ENCODE measurements at regions not wholly inside any gene's neighbourhood (a gene's known extent, or its start where the extent isn't known, plus 50 kb on each side); places are given as distances from the start of the nearest gene placed in this dataset.

DNA sequence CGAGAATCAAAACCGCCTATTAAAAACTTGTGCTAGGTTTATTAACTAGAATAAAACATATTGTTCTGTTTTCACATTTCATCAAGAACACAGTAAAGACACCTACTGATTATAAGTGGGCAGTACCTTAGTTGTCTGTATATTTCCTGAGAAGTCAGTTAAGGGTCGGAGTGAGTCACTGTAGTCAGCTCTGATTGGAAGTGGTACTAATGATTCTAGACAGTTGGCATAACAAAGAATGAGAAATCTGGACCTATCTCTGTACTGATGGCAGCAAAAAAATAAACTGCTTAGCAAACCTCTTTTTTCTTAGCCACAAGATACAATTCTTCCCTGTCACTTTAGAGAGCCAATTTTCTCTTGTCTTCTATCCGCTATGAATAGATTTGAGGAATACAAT, 387.3 kb upstream of the ADGRB3 start:
- no peak overlapping the region for H3K56ac ChIP-seq (replicated peaks; ENCODE audit: insufficient read length, low read depth, low read length)
- H4K91ac ChIP-seq (replicated peaks; ENCODE audit: insufficient read length, low read length), result no peak overlapping the region
- no peaks in the 10 kb centered on the region for H4K20me1 ChIP-seq (replicated peaks in 1 of 2; ENCODE audit: control insufficient read depth in 1 of 2, insufficient read depth in 2 of 2, low read length in 2 of 2)
- no peak overlapping the region for H3K4ac ChIP-seq (replicated peaks; ENCODE audit: insufficient read length, low read depth, low read length)
- no peak overlapping the region for H3K4me3 ChIP-seq (ENCODE audit: extremely low read depth in 1 of 4, insufficient read depth in 2 of 4, low read depth in 3 of 4, low read length in 4 of 4)
- H3K23me2 ChIP-seq (ENCODE audit: low read depth, low read length), result no peaks in the 10 kb centered on the region
- FAIRE-seq (no peak), DNase-seq (ENCODE audit: low read depth in 1 of 2, low spot score in 2 of 2) (no peak)
- POLR2A ChIA-PET (ENCODE audit: partially characterized antibody), result no interaction called here
- H2BK20ac ChIP-seq (ENCODE audit: low read length), result no peak overlapping the region
- H3K79me2 ChIP-seq (ENCODE audit: control insufficient read depth in 1 of 2, insufficient read depth in 2 of 2, low read length in 2 of 2), result no peaks in the 10 kb centered on the region
- H4K5ac ChIP-seq (ENCODE audit: insufficient read length, low read depth, low read length), result no peak overlapping the region
- H2BK12ac ChIP-seq (ENCODE audit: low read depth, low read length), result no peak overlapping the region
- WGBS, 2 experiments (ENCODE audit: extremely low coverage in 1 of 2, insufficient coverage in 1 of 2, insufficient read length in 1 of 2, insufficient replicate concordance in 2 of 2, low coverage in 1 of 2, low lambda C conversion rate in 2 of 2, missing lambda C conversion rate in 1 of 2), result 75% methylated on average over 4 of the region's 4 CpGs; no CpG with 5 or more reads in 1 of the 2 experiments
- CTCF ChIA-PET (ENCODE audit: partially characterized antibody), result interaction anchor here (1.0 kb wide), 1 partner anchor 51 kb away, joined by 3 read pairs; no protein-coding TSS in a partner anchor
- no peaks in the 10 kb centered on the region for H3K27me3 ChIP-seq (replicated peaks in 1 of 4; ENCODE audit: control insufficient read depth in 3 of 4, extremely low read depth in 1 of 4, insufficient read depth in 3 of 4, low read length in 3 of 4)
- no peaks in the 10 kb centered on the region for H3K36me3 ChIP-seq (ENCODE audit: control insufficient read depth in 2 of 4, insufficient read depth in 4 of 4, low read length in 3 of 4)
- H2BK15ac ChIP-seq (ENCODE audit: low read length), result no peak overlapping the region
- no peak overlapping the region for H3K14ac ChIP-seq (ENCODE audit: insufficient read length)
- H2AK5ac ChIP-seq (ENCODE audit: low read depth, low read length), result no peak overlapping the region
- no peaks in the 10 kb centered on the region for H3K79me1 ChIP-seq (ENCODE audit: low read depth, low read length)
- H2BK5ac ChIP-seq (ENCODE audit: low read depth, low read length), result no peak overlapping the region
- no peak overlapping the region for H2BK120ac ChIP-seq (replicated peaks; ENCODE audit: low read depth, low read length)
- H3K9me3 ChIP-seq (ENCODE audit: insufficient read depth in 2 of 2, low read depth in 1 of 2, low read length in 1 of 2), result peaks cover 0 to 3% of the 10 kb centered on the region in 2 experiments; a peak in 1 of 4 replicates
- H3K27ac ChIP-seq (ENCODE audit: low read depth, low read length), result no peak overlapping the region
- H3K23ac ChIP-seq (ENCODE audit: insufficient read length), result no peak overlapping the region
- no peak overlapping the region for H3K4me2 ChIP-seq (ENCODE audit: insufficient read depth in 1 of 2, low read depth in 2 of 2, low read length in 2 of 2)
- H3K18ac ChIP-seq (ENCODE audit: extremely low read depth, low read length), result no peak overlapping the region
- H3K4me1 ChIP-seq (replicated peaks in 1 of 4; ENCODE audit: control insufficient read depth in 3 of 4, insufficient read depth in 4 of 4, low read length in 3 of 4), result no peaks in the 10 kb centered on the region
- no peak overlapping the region for H4K8ac ChIP-seq (ENCODE audit: extremely low read depth, insufficient read depth, low read length)
- H2AFZ ChIP-seq (ENCODE audit: low read length), result no peak overlapping the region
- no peak overlapping the region for H3K9ac ChIP-seq (replicated peaks in 1 of 4; ENCODE audit: extremely low read depth in 1 of 4, low read depth in 3 of 4, low read length in 3 of 4)
- TF ChIP-seq, protein P1, sequence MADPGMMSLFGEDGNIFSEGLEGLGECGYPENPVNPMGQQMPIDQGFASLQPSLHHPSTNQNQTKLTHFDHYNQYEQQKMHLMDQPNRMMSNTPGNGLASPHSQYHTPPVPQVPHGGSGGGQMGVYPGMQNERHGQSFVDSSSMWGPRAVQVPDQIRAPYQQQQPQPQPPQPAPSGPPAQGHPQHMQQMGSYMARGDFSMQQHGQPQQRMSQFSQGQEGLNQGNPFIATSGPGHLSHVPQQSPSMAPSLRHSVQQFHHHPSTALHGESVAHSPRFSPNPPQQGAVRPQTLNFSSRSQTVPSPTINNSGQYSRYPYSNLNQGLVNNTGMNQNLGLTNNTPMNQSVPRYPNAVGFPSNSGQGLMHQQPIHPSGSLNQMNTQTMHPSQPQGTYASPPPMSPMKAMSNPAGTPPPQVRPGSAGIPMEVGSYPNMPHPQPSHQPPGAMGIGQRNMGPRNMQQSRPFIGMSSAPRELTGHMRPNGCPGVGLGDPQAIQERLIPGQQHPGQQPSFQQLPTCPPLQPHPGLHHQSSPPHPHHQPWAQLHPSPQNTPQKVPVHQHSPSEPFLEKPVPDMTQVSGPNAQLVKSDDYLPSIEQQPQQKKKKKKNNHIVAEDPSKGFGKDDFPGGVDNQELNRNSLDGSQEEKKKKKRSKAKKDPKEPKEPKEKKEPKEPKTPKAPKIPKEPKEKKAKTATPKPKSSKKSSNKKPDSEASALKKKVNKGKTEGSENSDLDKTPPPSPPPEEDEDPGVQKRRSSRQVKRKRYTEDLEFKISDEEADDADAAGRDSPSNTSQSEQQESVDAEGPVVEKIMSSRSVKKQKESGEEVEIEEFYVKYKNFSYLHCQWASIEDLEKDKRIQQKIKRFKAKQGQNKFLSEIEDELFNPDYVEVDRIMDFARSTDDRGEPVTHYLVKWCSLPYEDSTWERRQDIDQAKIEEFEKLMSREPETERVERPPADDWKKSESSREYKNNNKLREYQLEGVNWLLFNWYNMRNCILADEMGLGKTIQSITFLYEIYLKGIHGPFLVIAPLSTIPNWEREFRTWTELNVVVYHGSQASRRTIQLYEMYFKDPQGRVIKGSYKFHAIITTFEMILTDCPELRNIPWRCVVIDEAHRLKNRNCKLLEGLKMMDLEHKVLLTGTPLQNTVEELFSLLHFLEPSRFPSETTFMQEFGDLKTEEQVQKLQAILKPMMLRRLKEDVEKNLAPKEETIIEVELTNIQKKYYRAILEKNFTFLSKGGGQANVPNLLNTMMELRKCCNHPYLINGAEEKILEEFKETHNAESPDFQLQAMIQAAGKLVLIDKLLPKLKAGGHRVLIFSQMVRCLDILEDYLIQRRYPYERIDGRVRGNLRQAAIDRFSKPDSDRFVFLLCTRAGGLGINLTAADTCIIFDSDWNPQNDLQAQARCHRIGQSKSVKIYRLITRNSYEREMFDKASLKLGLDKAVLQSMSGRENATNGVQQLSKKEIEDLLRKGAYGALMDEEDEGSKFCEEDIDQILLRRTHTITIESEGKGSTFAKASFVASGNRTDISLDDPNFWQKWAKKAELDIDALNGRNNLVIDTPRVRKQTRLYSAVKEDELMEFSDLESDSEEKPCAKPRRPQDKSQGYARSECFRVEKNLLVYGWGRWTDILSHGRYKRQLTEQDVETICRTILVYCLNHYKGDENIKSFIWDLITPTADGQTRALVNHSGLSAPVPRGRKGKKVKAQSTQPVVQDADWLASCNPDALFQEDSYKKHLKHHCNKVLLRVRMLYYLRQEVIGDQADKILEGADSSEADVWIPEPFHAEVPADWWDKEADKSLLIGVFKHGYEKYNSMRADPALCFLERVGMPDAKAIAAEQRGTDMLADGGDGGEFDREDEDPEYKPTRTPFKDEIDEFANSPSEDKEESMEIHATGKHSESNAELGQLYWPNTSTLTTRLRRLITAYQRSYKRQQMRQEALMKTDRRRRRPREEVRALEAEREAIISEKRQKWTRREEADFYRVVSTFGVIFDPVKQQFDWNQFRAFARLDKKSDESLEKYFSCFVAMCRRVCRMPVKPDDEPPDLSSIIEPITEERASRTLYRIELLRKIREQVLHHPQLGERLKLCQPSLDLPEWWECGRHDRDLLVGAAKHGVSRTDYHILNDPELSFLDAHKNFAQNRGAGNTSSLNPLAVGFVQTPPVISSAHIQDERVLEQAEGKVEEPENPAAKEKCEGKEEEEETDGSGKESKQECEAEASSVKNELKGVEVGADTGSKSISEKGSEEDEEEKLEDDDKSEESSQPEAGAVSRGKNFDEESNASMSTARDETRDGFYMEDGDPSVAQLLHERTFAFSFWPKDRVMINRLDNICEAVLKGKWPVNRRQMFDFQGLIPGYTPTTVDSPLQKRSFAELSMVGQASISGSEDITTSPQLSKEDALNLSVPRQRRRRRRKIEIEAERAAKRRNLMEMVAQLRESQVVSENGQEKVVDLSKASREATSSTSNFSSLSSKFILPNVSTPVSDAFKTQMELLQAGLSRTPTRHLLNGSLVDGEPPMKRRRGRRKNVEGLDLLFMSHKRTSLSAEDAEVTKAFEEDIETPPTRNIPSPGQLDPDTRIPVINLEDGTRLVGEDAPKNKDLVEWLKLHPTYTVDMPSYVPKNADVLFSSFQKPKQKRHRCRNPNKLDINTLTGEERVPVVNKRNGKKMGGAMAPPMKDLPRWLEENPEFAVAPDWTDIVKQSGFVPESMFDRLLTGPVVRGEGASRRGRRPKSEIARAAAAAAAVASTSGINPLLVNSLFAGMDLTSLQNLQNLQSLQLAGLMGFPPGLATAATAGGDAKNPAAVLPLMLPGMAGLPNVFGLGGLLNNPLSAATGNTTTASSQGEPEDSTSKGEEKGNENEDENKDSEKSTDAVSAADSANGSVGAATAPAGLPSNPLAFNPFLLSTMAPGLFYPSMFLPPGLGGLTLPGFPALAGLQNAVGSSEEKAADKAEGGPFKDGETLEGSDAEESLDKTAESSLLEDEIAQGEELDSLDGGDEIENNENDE (IDR thresholded peaks at IDR 0.05; ENCODE audit: insufficient replicate concordance, low read length), result no peak

Data from H1 (cell line).